PC-3 (cell line): ENCODE measurements at regions not wholly inside any gene's neighbourhood (a gene's known extent, or its start where the extent isn't known, plus 50 kb on each side); places are given as distances from the start of the nearest gene placed in this dataset.

Experiments used
- ATAC-seq: fragments of 200-7000 bp; cut with Tn5 transposase; 2 replicates; pipeline ENCODE4 v1.9.1; 2020; ENCODE audit warnings: mild to moderate bottlenecking, moderate library complexity
- BruUV-seq: library from RNA; stranded (reverse); fragments of 400-500 nt; replicated peaks from 2 replicates; lab custom pipeline; 2021; lab: Mats Ljungman, UMichigan
- CTCF ChIA-PET: fragments of 300-600 bp; sonication (Branson Sonifier 250); formaldehyde crosslinking; loops from one replicate; lab custom pipeline; 2022; ENCODE audit warnings: antibody characterized with exemption; lab: Charles Lee
- POLR2A ChIA-PET: fragments of 300-600 bp; sonication (Branson Sonifier 250); formaldehyde crosslinking; loops from one replicate; lab custom pipeline; 2022; ENCODE audit warnings: antibody characterized with exemption; ENCODE audit not compliant: unreplicated experiment; lab: Charles Lee
- DNase-seq: peaks from one replicate; pipeline ENCODE4 v3.0.0-alpha.2; 2015
- H2AFZ ChIP-seq: fragments of 300-600 bp; sonication (generic); 2 replicates; pipeline ENCODE4 v1.6.0; 2016; ENCODE audit warnings: antibody characterized with exemption, low read length
- H3F3A ChIP-seq: fragments of 300-600 bp; sonication (generic); one replicate; pipeline ENCODE4 v1.6.0; 2017; ENCODE audit warnings: antibody characterized with exemption, low read length, control low read depth, mild to moderate bottlenecking; ENCODE audit not compliant: unreplicated experiment
- H3K27ac ChIP-seq: fragments of 300-600 bp; sonication (generic); 2 replicates; pipeline ENCODE4 v1.5.1; 2016; ENCODE audit warnings: mild to moderate bottlenecking, low read length
- H3K27me3 ChIP-seq: fragments of 300-600 bp; sonication (generic); 2 replicates; pipeline ENCODE4 v1.6.1; 2016; ENCODE audit warnings: low read length, mixed read lengths
- H3K36me3 ChIP-seq: fragments of 300-600 bp; sonication (generic); 2 replicates; pipeline ENCODE4 v1.6.1; 2016; ENCODE audit warnings: low read depth, mixed run types, low read length, mixed read lengths
- H3K4me1 ChIP-seq: fragments of 300-600 bp; sonication (generic); 2 replicates; pipeline ENCODE4 v1.5.1; 2016; ENCODE audit warnings: low read length; ENCODE audit not compliant: insufficient read depth
- H3K4me2 ChIP-seq: fragments of 300-600 bp; sonication (generic); 2 replicates; pipeline ENCODE4 v1.6.0; 2016; ENCODE audit warnings: low read length
- H3K4me3 ChIP-seq: fragments of 300-600 bp; sonication (generic); 2 replicates; pipeline ENCODE4 v1.5.1; 2016; ENCODE audit warnings: mild to moderate bottlenecking, low read length, mixed read lengths
- H3K79me2 ChIP-seq: fragments of 300-600 bp; sonication (generic); 2 replicates; pipeline ENCODE4 v1.6.1; 2017; ENCODE audit warnings: low read length, mixed read lengths
- H3K9ac ChIP-seq: fragments of 300-600 bp; sonication (generic); 2 replicates; pipeline ENCODE4 v1.6.0; 2016; ENCODE audit warnings: mild to moderate bottlenecking, low read length
- H3K9me2 ChIP-seq: fragments of 300-600 bp; sonication (generic); replicated peaks from 2 replicates; pipeline ENCODE4 v1.6.1; 2016; ENCODE audit warnings: mixed run types, low read length, mixed read lengths
- H3K9me3 ChIP-seq: fragments of 300-600 bp; sonication (generic); 2 replicates; pipeline ENCODE4 v1.6.1; 2016; ENCODE audit warnings: low read length, mixed read lengths
- H4K20me1 ChIP-seq: fragments of 300-600 bp; sonication (generic); 2 replicates; pipeline ENCODE4 v1.6.1; 2016; ENCODE audit warnings: low read length, mixed read lengths
- EZH2 ChIP-seq: fragments of 300-600 bp; sonication (generic); IDR thresholded peaks from one replicate; pipeline ENCODE4 v1.6.1; 2017; ENCODE audit warnings: antibody characterized with exemption, mild to moderate bottlenecking, low read length; ENCODE audit not compliant: unreplicated experiment
- EZH2phosphoT487 ChIP-seq: fragments of 300-600 bp; sonication (generic); IDR thresholded peaks from 2 replicates; pipeline ENCODE4 v1.6.1; 2018; ENCODE audit warnings: mild to moderate bottlenecking, antibody characterized with exemption, low read length, borderline replicate concordance
- intact Hi-C: fragments of 100-400 bp; cut with micrococcal nuclease; formaldehyde crosslinking; loops from 2 replicates; pipeline ENCODE4 v1.9.0; 2023
- TF ChIP-seq, protein P1 (sequence below): fragments of 300-600 bp; sonication (generic); conservative IDR thresholded peaks from 2 replicates; pipeline ENCODE4 v1.5.1; 2017; ENCODE audit warnings: antibody characterized with exemption, low read depth, mild to moderate bottlenecking, low read length

DNA sequence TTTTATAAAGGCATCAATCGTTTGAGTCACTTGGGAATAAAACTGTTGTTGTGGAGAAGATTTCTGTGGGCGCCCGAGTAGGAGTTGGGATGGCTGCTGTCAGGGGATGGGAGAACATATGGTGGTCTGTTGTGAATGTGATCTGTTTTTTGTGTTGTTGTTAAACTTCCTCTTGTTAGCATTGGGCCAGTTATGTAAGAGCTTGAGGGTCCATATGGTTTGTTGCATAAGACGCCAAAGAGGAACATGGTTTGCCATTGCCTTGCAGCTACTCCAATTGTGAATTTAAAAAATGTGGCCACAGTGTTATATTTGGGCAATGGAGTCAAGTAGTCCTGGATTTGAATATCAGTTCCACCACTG, 136.1 kb upstream of the JUN start:
- no TSS peak for BruUV-seq
- POLR2A ChIA-PET: no interaction called here
- Histone ChIP-seq H3K4me1 (0 out of 2 replicates have a peak, but pooled peaks cover 5% of the 10 kb centered on the region), H3K79me2 (no peaks in the 10 kb centered on the region), H2AFZ (no peak overlapping the region), H3K9ac (no peak overlapping the region), H3K27me3 (no peaks in the 10 kb centered on the region), H3K4me3 (no peak overlapping the region), H4K20me1 (no peaks in the 10 kb centered on the region), H3F3A (no peaks in the 10 kb centered on the region), H3K9me3 (no peaks in the 10 kb centered on the region), H3K36me3 (no peaks in the 10 kb centered on the region), H3K4me2 (no peak overlapping the region), H3K27ac (no peak overlapping the region), H3K9me2 (no peaks in the 10 kb centered on the region)
- DNase-seq (no peak), ATAC-seq (no peak)
- TF ChIP-seq EZH2 (no peak), EZH2phosphoT487 (no peak)
- TF ChIP-seq, protein P1, sequence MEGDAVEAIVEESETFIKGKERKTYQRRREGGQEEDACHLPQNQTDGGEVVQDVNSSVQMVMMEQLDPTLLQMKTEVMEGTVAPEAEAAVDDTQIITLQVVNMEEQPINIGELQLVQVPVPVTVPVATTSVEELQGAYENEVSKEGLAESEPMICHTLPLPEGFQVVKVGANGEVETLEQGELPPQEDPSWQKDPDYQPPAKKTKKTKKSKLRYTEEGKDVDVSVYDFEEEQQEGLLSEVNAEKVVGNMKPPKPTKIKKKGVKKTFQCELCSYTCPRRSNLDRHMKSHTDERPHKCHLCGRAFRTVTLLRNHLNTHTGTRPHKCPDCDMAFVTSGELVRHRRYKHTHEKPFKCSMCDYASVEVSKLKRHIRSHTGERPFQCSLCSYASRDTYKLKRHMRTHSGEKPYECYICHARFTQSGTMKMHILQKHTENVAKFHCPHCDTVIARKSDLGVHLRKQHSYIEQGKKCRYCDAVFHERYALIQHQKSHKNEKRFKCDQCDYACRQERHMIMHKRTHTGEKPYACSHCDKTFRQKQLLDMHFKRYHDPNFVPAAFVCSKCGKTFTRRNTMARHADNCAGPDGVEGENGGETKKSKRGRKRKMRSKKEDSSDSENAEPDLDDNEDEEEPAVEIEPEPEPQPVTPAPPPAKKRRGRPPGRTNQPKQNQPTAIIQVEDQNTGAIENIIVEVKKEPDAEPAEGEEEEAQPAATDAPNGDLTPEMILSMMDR: no peak
- CTCF ChIA-PET: no interaction called here
- intact Hi-C loops: no loop called here

- Histone ChIP-seq H4K20me1 (no peaks in the 10 kb centered on the region), H2AFZ (no peak overlapping the region), H3K9me3 (no peaks in the 10 kb centered on the region), H3K9me2 (no peaks in the 10 kb centered on the region), H3K4me1 (0 out of 2 replicates have a peak, but pooled peaks cover 5% of the 10 kb centered on the region), H3K27ac (no peak overlapping the region), H3F3A (no peaks in the 10 kb centered on the region), H3K9ac (no peak overlapping the region), H3K79me2 (no peaks in the 10 kb centered on the region), H3K27me3 (no peaks in the 10 kb centered on the region), H3K4me2 (no peak overlapping the region), H3K4me3 (no peak overlapping the region), H3K36me3 (no peaks in the 10 kb centered on the region)
- BruUV-seq: no TSS peak
- ChIA-PET CTCF (no interaction called here), POLR2A (no interaction called here)
- ATAC-seq (no peak), DNase-seq (no peak)
- intact Hi-C loops: no loop called here
- TF ChIP-seq, protein P1: no peak
- TF ChIP-seq EZH2 (no peak), EZH2phosphoT487 (no peak)
Measured at GRCh38 chr1:58921342-58921741, 137.5 kb upstream of the JUN start.

DNA sequence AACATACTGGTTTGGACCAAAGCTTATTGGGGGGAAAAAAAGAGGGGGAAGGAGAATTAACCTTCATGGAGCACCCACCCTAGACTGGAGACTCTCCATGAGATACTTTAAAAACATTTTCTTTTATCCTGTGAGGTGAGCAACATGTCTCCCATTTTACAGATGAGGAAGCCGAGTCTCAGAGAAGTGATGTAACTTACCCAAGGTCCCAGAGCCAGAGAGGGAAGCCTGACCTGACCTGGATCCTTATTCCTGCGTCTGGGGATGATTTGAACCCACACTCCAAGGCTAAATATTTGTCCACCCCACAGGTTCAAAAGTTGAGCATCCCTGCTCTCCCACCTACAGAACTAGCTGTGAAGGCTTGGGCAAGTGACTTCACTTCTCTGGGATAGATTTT, 137.9 kb upstream of the JUN start:
- CTCF ChIA-PET: no interaction called here
- Histone ChIP-seq H3K4me3 (no peak overlapping the region), H3K79me2 (no peaks in the 10 kb centered on the region), H3K27me3 (no peaks in the 10 kb centered on the region), H3K4me2 (no peak overlapping the region), H3F3A (no peaks in the 10 kb centered on the region), H3K27ac (no peak overlapping the region), H2AFZ (no peak overlapping the region), H4K20me1 (no peaks in the 10 kb centered on the region), H3K9me2 (no peaks in the 10 kb centered on the region), H3K4me1 (0 out of 2 replicates have a peak, but pooled peaks cover under 1% of the 10 kb centered on the region), H3K9ac (no peak overlapping the region), H3K9me3 (no peaks in the 10 kb centered on the region), H3K36me3 (no peaks in the 10 kb centered on the region)
- no peak for TF ChIP-seq EZH2
- TF ChIP-seq, protein P1: no peak
- TF ChIP-seq EZH2phosphoT487: no peak
- ATAC-seq: no peak
- intact Hi-C loops: no loop called here
- POLR2A ChIA-PET: no interaction called here
- no TSS peak for BruUV-seq
- DNase-seq: no peak
